ENCODE measurements at regions not wholly inside any gene's neighbourhood (a gene's known extent, or its start where the extent isn't known, plus 50 kb on each side); places are given as distances from the start of the nearest gene placed in this dataset.

DNA sequence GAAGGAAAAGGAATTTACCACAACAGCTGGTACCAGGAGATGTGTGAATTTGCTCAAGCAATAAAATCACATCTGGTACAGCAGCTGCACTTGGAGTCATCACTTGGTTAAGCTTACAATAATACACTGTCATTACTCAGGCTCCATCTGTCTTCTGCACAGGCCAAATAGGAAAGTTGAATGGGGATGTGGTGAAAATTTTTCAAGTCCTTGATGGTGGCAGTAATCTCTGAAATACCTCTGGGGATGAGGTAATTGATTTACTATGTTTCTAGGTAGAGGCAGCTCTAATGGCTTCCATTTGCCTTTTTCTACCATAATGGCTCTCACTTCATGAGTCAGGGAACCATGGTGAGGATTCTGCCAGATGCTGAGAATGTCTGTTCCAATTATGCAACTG is 206.8 kb upstream of the ATP10B start:
- H3K4me3 ChIP-seq (ENCODE audit: low read depth, low read length), result no peak overlapping the region
- TF ChIP-seq, protein P1, sequence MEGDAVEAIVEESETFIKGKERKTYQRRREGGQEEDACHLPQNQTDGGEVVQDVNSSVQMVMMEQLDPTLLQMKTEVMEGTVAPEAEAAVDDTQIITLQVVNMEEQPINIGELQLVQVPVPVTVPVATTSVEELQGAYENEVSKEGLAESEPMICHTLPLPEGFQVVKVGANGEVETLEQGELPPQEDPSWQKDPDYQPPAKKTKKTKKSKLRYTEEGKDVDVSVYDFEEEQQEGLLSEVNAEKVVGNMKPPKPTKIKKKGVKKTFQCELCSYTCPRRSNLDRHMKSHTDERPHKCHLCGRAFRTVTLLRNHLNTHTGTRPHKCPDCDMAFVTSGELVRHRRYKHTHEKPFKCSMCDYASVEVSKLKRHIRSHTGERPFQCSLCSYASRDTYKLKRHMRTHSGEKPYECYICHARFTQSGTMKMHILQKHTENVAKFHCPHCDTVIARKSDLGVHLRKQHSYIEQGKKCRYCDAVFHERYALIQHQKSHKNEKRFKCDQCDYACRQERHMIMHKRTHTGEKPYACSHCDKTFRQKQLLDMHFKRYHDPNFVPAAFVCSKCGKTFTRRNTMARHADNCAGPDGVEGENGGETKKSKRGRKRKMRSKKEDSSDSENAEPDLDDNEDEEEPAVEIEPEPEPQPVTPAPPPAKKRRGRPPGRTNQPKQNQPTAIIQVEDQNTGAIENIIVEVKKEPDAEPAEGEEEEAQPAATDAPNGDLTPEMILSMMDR (IDR thresholded peaks at IDR 0.05; ENCODE audit: insufficient read depth, low read length), result no peak
- DNase-seq (ENCODE audit: low read depth), result no peak

DNA sequence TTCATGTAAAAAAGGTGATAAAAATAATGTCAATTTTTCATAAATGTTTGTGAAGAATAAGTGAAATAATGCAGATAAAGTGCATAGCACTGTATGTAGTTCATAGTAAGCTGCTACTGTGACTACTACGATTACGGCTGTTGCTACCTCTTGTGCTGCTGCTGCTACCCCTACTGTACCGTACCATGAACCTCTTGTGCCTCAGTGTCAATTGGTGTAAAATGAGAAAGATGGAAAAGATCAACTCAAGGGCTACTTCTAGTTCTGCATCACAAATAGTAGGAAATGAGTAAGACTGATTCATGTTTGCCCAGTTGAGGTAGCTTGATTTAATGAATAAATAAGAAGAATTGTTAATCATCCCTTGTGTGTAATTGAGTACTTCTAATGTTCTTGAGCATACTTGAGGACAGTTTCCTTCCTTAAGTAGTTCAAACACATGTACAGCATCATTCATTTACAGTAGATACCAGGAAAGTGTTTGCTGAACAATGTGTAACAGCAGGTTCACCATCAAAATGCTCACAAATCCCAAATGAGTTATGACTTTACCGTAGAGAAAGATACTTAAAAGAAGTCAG is 200.0 kb upstream of the ATP10B start:
- TF ChIP-seq, protein P1 (IDR thresholded peaks at IDR 0.05; ENCODE audit: insufficient read depth, low read length), result no peak
- H3K4me3 ChIP-seq (ENCODE audit: low read depth, low read length), result no peak overlapping the region
- no peak for DNase-seq (ENCODE audit: low read depth)

DNA sequence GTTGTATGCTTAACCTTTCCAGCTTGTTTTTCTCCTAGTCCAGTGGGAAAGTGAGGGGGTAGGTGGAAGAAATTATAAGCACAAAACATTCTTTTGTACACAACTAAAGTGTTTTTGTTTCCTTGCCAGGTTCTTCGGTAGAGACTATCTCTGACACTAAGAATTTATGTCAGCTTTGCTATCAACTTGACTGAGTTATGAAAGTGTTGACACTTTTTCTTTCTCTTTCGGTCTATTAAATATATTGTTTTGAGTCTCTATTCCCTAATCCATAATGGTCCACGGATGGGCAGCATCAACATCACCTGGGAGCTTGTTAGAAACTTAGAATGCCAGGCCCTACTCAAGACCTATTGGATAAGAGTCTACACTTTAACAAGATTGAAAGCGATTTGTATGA is 195.0 kb upstream of the ATP10B start:
- H3K4me3 ChIP-seq (ENCODE audit: low read depth, low read length), result no peak overlapping the region
- TF ChIP-seq, protein P1 (IDR thresholded peaks at IDR 0.05; ENCODE audit: insufficient read depth, low read length), result no peak
- no peak for DNase-seq (ENCODE audit: low read depth)

DNA sequence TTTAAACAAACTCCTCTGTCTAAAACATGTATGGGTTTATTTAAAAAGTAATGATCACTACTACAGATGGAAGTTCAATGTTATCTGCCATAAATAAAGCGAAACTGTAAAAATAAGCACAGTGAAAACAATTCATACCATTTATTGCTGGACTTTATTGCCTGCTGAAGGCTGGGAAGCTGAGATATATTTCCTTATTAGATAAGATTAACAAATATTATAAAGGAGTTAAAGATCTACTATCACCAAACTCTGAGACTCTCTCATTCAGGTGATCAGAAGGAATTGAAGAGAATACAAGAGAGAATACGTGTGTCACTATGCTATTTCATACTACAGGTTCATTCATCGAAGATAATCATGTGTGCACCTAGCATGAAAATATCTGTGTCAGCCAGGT is 190.9 kb upstream of the ATP10B start:
- TF ChIP-seq, protein P1 (IDR thresholded peaks at IDR 0.05; ENCODE audit: insufficient read depth, low read length), result no peak

DNA sequence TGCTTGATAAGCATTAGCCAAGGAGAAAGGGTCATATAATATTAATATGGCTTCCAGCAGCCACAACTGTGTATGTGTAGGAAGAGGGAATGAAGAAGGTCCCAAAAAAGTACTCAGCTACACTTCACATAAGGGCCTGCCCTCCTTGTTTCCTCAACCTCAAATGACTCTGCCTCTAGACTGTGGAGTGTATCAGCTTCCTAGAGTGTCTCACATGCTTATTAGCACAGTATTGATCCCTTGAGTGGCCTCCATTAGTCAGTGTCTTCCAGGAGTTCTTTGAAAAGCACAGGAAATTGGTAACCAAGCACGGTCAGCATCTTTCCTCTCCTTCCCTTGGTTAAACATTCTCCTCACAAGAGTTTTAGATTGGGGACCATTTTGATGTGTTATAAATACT is 190.4 kb upstream of the ATP10B start:
- no peak overlapping the region for H3K4me3 ChIP-seq (ENCODE audit: low read depth, low read length)
- no peak for DNase-seq (ENCODE audit: low read depth)
- TF ChIP-seq, protein P1 (IDR thresholded peaks at IDR 0.05; ENCODE audit: insufficient read depth, low read length), result no peak

More for the DNA sequence above, 190.9 kb upstream of the ATP10B start:
- DNase-seq (ENCODE audit: low read depth), result no peak
- no peak overlapping the region for H3K4me3 ChIP-seq (ENCODE audit: low read depth, low read length)

DNA sequence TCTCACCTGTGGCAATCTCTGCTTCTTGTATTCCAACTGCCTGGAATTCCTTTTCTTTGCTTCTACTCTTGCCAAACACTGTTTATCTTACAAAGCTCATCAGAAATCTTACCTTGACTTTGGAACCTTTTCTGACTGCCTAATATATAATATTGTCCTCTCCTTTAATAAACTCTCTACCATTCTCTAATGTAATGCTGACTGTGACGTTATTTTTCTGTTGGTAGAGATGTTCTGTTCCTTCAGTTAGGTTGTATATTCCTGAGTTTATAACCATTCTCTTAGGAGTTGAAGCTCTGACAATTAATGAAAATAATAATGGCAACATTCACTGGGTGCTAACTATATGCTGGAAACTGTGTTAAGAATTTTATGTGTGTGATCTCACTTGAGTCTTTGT is 188.8 kb upstream of the ATP10B start:
- TF ChIP-seq, protein P1 (IDR thresholded peaks at IDR 0.05; ENCODE audit: insufficient read depth, low read length), result no peak

DNA sequence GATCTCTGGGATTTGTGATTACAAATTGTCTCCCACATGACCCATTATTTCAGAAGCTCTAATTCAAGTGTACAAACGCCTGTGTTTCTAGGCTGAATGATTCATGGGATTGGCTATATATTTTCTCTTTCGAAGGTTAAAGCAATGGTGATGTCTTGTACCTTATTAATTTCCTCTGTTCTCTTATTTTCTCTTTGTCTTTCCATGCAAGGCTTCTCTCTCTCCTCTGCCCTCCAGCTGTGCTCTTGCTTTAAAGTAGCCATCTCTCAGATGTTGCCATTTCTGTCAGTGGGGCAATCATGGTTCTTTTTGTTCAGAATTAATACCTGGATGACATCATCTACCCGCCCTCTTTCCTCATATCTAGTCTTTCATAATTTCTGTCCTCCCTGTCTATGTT is 184.3 kb upstream of the ATP10B start:
- no peak overlapping the region for H3K4me3 ChIP-seq (ENCODE audit: low read depth, low read length)
- TF ChIP-seq, protein P1 (IDR thresholded peaks at IDR 0.05; ENCODE audit: insufficient read depth, low read length), result no peak
- DNase-seq (ENCODE audit: low read depth), result no peak

More for the DNA sequence above, 188.8 kb upstream of the ATP10B start:
- H3K4me3 ChIP-seq (ENCODE audit: low read depth, low read length), result no peak overlapping the region
- DNase-seq (ENCODE audit: low read depth), result no peak
